ENCODE measurements at regions not wholly inside any gene's neighbourhood (a gene's known extent, or its start where the extent isn't known, plus 50 kb on each side); places are given as distances from the start of the nearest gene placed in this dataset.

DNA sequence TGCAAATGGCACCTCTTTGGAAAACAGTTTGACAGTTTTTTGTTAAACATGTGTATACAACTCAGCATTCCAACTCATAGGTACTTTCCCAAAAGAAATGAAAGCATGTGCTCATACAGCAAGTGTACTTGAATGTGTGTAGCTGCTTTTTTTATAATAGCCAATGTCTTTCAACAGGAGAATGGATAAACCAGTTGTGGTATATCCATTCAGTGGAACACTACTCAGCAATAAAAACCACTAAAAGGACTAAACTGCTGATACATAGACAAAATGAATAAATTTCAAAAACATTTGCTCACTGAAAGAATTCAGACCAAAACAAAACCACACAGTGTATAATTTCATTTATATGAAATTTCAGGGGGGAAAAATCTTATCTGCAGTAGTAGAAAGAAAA is 267.3 kb downstream of the NR2F1-AS1 start:
- DNase-seq, result no peak

DNA sequence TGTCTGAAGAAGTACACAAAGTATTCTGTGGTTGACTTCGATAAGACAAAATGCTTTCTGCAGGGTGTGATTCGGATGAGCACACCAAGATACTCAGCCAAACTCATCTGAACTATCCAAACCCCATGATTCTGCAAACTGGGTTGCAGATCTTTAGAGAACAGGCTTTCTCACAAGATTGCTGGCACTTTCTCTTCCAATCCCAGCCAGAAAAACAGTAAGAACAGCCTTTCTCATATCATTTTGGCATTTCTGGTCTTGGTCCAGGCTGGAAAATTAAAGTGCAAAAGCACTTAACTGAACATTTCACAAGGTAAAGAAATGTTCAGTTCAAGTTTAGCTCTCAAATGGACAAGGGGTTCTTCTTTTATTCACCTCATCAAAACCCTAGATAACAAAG is 269.1 kb downstream of the NR2F1-AS1 start:
- no peak for DNase-seq

DNA sequence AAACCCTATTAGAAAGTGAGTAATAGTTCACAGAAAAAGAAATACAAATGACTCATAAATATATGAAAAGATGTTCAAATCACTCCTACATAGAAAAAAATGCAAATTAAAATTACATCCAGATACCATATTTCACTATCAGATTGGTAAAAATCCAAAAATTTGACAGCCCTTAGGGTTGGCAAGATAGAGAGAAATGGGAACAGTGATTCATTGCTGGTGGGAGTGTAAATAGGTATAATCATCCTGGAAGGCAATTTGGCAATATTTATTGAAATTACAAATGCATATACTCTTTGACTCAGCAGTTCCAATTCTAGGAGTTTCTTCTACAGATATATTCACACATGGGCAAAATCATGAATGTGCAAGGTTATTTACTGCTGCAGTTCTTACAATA is 273.5 kb downstream of the NR2F1-AS1 start:
- DNase-seq, result no peak

DNA sequence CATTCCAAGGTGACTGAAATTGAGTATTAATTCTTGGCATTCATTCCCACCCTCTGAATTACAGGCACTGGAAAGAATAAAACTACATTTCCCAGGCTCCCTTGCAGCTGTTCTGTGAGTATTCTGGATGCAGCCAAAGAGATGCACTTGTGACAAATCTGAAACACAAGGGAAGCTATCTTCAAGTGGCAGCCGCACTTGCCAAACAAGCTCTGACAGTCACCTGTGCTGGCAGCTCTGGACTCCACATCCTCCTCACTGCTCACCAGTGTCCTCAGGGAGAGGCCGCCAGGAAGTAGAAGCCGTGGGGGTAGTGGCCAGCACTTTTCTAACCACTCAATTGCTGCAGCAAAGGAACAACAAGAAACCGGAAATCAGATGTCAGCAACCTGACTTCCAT is 275.0 kb downstream of the NR2F1-AS1 start:
- no peak for DNase-seq

DNA sequence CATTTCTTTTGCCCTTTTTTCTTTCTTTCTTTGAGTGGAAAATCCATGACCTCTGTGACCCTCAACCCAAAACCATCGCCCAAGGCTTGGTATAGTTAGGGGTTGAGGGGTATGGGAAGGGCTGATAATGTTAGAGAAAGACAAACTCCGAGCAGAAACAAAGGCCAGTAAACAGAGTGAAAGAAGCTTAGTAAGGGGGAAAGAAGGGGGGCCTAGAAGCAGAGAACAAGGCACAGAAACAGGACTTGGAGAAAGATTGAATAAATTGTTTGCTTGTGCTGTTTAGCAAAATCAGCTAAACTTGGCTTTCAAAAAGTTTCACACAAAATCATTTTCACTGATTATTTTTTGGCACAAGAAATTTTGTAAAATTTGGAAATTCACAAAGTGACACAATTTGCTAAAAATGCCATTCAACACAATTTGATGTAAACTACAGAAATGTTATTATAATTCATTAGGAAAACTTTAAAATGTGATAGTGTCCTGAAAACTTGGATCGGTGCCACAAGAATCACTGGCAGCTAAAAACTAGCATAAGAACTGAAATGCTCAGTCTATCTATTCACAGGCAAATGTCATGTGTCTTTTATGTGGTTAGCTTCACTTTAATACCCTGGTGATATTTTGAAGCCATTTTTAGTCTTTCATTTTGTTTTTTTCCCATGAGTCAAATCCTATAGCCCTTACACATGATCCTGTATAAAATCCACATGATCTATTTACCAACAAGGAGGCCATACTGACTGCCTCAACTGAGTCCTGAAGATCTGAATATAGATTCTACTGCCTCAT is 276.4 kb downstream of the NR2F1-AS1 start:
- no peak for DNase-seq

DNA sequence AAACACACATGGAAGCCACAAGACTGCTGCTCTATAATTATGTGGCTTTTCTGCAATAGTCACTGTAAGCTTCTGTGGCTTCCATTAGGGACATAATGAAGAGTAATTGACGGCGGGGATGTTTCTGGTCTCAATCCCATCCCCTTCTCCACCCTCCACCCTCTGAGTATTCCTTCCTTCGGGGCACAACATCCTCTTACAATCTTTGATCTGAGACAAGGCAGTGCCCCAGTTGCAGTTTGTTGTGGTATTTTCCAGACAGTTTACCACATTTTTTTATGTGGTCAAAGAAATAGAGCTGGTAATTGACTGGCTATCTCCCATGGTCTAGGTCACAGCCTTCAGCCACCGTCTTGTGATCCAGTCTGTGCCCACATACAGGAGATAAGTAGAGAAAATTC is 277.7 kb downstream of the NR2F1-AS1 start:
- DNase-seq, result no peak

DNA sequence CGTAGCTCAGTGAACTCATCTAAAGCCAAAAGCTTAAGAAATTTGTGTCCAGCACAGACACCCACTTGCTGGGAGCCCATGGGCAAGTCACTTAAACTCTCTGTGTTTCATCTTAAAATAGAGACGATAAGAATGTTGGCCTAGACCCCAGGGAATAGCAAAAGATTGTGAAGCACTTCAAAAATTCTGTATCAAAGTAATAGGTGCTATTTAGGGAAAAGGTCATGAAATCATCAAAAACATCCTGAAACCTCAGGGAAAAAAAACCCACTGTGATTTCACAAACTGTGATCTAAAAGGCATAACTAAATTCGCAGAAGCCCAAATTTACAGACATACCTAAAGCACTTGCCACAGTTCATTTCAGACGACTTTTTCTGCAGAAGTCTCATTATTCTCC is 278.3 kb downstream of the NR2F1-AS1 start:
- DNase-seq, result no peak

DNA sequence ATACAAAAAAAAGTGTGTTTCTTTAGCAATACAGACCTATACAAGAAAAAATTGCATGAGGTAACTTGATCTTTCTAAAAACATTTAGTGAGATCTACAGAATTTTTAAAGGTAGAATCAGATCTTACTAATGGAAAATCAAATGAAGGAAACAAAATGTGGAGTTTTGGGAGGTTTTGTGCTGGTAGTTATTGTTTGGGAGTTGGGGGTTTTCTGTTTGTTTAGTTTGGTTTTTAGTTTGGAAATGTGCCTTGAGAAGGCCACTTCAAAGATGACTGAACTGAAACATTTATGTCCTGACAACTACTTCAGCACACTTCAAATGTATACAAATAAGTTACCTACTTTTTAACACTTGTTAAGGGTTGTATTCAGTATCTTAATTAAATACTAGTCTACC is 280.1 kb downstream of the NR2F1-AS1 start:
- no peak for DNase-seq

DNA sequence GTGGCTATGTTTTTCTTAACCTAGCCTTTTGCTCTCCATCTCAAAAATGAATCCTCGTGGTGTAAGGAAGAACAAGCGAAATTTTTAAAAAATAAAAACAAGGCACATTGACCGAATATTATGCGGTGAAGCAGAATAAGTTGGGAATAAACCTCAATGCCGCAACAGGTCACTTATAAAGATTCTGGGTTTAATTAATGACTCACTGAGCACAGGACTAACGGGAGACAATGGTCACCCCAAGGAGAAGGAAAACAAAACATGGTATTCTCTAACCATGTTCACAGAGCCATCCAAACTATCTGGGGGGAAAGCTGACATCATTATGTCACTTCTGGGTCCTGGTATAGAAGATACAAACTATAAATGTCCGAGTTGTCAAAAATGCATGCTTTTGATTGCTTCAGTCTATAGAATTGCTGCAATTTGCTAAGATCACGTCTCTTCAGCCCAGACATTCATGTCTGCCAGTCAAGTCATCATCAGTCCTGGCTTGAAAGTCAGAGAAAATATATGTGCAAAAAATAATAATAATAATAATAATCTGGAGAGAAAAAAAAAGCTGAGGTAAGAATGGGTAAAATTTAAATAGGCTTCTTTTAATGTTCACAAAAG is 280.6 kb downstream of the NR2F1-AS1 start:
- DNase-seq, result no peak

DNA sequence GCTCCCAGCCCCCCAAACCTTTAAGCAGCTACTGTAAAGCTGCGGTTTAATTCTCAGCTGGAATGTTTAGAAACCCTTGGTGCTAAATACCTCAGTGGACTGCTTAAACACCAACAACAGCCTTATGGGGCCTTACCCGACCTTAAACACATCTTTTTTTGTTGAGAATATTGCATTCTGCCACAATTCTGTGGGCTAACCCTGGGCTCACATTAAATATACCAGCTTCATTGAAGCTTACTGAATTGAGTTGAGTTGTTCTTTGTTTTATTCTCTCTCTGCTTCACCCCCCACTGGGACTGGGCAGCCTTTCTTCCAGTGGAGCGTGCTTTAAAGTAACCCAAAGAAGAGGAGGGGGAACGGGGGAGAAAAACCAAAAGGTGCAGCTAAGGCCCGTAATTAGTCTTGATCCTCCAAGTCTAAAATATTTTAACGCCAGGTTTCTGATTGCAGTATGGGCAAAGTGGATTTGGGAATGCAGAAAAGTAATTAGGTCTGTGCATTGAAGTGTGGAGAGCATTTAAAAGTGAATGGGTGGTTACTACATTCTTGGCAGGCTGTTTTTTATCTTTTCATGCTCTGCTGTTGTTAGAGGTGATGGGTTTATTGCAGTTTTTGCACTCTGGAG is 281.2 kb downstream of the NR2F1-AS1 start:
- DNase-seq, result peak; percentile 41

DNA sequence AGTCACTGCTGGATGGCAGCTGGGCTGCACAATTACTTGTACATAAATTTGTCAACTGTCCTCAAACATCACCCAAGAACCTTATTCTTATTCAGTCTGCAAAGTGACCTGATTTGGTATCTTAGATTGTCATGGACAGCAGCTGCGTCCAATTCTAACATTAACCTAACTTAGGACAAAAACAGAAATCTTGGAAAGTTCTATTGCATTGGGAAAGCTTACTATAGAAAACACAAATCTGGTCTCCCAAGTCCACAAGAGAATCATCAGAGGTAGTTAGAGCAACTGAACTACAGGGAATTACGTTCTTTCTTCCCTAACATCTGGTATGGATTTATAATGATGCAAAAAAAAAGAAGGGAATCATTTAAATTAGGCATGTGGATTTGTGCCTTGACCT is 283.9 kb downstream of the NR2F1-AS1 start:
- no peak for DNase-seq

DNA sequence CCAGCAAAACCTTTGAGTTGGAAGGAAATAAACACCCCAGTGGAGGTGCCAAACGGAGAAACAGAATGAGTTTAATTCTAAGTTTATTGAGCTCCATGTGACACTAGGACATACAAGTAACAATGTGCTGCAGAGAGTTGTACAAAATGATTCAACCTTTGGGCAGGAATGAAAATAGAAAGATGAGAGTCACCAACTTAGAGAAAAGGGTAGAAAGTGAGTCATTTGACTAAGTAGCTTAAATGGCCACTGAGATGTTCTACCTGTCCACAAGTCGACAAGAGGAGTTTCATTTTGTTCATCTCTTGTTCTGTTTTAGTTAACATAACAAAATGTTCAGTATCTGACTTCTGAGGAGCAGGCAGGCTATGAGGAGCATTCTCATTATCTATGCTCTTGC is 284.7 kb downstream of the NR2F1-AS1 start:
- no peak for DNase-seq

DNA sequence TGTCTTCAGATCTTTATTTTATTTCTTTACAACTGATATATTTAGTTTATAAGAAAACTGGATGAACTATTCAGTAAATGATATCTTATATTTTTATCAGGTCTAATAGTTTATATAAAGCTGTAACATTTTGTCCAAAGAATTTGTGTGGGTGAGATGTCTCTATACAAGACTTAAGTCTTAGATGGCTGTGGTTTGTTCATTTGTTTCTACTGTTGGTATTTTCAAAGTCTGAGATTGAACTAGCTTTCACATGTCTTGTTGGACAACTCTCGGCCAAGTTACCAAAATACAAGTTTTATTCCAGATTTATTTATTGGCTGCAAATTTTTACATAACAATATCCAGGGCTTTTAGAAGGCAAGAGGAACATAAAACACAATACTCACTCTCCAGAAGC is 286.0 kb downstream of the NR2F1-AS1 start:
- no peak for DNase-seq

DNA sequence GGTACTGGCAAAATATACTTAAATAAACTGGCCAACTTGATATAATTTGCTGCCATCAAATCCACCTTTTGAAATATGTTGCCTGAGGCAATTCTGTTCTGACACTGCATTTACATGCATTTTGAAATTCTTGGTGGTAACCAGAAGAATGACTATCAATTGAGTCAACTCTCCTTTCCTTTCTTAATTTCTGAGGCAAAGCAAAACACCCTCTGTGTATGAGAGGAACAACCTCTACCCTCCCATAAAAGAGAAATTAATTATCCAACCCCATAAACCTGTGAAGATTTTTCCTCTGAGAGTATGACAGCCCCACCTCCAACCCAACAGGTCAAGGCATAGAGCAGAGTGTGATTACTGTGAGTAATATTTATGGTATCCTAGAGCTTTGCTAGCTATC is 286.8 kb downstream of the NR2F1-AS1 start:
- DNase-seq, result no peak

DNA sequence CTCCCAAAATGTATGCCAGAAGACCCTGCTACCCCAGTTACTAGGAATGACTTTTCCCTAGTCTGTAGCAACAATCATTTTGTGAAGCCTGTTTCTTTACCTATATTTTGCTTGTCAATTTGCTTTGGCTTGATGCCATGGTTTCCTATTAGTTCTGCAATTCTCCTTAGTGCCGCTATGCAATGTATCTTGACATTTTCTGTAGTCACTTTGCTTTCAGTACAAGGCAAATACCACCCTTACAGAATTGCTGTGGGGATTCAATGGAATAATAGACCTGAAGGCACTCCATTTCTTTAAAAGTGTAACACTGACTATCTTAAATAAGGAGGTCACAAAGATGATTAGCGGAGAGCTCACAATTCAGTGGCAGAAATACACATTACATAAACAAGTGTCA is 291.1 kb downstream of the NR2F1-AS1 start:
- no peak for DNase-seq

DNA sequence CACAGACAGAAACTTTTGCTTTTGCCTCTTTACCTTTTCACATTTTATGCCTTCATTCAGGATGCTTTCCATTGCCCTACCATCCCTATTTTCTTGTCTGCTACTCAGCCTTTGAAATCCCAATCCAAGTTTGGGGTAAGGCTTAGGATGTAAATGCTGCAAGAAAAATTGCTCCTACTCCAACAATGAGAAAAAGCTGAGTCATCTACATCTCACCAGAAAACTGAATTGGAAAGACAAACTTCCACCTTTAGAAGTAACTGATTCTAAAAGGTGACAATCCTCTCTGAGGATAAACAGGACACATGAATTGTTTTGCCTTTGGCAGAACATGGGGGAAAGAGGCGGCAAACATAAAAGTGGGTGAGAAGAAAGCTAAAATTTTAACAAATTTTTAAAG is 295.6 kb downstream of the NR2F1-AS1 start:
- DNase-seq, result no peak

DNA sequence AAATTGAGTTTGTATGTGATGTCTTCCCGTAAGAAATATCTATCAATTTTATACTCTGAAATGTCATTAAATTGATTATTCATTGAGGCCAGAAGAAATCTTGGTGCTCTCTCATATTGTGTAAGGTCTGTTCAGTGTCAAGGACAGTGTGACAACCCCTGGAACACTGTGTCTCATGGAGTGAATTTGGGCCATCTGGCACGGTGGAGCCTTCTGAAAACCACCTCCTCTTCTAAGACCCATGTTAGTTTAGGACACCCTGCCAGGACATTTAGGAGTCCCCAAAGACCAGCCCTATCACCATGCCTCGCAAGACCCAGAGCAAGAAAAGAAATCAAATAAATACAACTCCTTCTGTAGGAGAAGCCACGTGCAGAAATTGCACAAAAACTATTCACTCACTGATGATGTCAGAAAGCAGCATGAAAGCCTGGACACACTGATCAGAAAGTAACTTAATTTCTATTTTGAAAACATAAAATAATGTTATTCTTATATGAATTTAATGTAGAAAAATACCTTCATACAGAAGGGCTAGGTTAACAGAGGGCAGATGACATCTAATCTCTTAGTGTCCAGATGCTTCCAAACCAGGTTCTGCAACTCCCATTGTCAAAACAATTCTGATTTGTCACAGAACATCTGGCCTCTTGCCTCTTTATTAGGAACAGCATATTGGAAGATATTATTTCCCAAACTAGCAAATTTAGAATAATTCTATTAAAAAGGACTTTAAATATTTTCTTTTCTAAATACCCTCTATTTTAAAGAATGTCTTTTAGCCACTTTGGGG is 298.8 kb downstream of the NR2F1-AS1 start:
- DNase-seq, result no peak

DNA sequence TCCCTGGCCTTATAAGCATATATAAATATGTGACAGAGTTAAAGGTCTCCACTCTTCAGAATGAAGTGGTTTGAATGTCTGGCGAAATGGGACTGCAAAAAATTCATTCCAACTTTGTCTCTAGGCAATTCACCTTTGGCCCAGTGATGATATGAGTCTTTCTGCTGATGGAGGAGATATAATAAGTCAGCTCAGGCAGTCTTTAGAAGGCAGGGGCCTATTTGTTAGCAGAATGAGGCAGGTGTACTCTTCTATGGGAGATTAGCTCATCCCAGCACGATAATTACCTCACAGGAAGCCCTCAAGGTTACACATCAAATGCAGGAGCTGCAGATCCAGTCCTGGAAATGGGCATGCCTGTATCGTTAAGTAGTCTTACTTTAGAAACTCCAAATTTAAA is 300.5 kb downstream of the NR2F1-AS1 start:
- DNase-seq, result no peak

DNA sequence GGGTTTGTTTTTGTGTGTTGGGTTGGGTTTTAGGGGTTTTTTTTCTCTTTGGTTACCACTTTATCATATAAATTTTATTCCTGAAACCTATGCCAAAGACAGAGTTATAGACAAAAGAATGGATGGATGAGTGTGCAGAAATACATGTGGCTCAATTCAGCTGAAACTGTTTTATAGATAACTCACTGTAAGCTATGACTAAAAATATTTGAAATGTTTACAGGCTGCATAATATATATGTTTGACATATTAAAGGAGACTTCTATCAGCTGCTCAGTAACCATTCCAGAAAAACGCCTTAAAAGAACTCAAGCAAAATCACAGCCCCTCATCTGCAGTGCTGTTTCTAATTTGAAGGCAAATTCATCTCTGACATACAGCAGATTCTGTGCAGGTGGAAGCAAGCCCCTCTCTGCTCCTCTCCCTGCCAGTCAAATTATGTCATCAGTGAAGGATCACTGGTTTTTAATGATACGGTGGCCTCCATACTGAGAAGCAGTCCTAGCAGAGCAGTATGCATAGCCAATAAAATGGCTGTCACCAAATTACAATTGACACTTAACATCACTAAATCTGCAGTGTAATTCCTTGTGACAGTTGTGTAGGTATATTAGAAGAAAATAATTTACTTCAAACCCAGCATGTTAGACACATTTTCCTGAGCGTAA is 301.6 kb downstream of the NR2F1-AS1 start:
- no peak for DNase-seq

DNA sequence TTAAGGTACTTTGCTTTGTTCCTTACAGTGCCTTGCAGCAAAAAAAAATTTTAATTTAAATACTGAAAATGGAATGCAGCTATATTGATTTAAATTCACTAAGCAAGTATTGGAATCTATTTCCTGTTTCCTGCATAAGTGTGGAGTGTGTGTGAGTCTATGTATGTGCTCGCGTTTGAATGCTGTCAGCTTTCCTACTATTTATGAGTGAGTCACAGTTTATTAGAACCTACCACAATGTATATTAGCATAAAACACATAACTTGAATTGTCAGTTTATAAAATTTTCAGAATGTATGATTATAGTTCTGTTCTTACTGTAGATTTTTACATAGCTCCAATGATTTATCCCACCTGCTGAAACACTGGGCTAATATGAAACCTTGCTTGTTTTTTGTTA is 302.1 kb downstream of the NR2F1-AS1 start:
- DNase-seq, result no peak

DNA sequence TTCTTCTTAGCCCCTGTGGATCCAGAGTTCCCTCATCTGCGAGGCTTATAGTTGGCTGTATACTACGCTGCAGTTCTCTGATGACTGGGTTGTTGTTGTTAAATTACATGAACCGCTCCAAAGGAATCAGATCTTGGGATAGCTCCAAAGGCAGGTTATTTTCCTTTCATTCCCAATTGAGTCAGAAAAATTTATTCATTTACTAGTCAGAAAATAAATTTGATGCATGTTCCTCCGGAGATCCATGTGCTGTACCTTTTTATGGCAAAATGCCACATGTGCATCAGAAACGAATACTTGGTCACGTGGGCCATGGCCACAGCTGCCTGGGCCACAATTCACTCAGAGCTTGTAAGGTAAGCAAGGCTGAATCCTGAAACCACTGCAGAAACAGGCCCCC is 304.0 kb downstream of the NR2F1-AS1 start:
- DNase-seq, result no peak

DNA sequence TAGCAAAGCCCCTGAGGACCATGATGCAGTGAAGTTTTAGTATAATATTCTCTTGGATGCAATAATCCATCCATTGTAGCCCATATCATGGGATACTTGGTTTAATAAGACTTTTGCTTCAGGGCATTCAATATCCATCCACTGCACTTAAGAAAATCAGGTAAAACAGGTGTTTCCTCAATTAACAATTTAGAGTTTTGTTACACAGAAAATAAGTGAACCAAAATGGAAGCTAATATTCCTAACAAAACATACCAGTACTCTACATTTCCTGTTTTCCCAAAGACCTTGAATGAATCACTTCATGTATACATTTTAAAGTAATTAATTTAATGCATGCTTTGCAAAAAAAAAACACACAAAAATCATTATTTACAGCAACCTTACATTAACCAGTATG is 305.6 kb downstream of the NR2F1-AS1 start:
- DNase-seq, result no peak

DNA sequence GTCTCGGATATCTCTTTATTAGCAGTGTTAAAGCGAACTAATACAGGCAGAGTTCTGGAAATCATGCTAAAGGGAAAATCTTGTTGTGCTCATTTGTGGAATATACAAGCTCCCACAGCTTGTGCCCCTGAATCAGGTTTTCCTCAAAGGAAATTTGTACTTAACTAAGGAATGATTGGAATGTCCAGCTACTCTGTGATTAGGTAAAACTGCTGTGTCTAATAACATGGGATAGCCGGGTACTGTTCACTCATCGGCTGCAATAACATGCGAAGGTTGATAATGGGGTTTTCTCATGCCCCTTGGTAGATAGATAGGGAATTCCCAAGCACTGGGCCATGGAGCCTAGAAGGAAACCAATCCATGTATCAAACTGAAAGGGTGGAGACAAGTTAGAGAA is 306.7 kb downstream of the NR2F1-AS1 start:
- DNase-seq, result no peak
